HEK293T (cell line): ENCODE measurements at regions not wholly inside any gene's neighbourhood (a gene's known extent, or its start where the extent isn't known, plus 50 kb on each side); places are given as distances from the start of the nearest gene placed in this dataset.

ENCODE experiments used
- CTCF ChIA-PET: fragments of 350-600 bp; formaldehyde crosslinking; extraction: SDS; loops from one replicate; lab custom pipeline; 2021; ENCODE audit warnings: antibody characterized with exemption, inconsistent platforms; lab: Yijun Ruan, JAX
- POLR2A ChIA-PET: fragments of 350-600 bp; formaldehyde crosslinking; extraction: SDS; loops from one replicate; lab custom pipeline; 2020; ENCODE audit warnings: antibody characterized with exemption, inconsistent platforms; lab: Yijun Ruan, JAX
- DNase-seq: peaks from one replicate; pipeline ENCODE4 v3.0.0; 2012; ENCODE audit warnings: mixed read lengths; ENCODE audit errors: extremely low spot score
- ARNT ChIP-seq: fragments of 450-650 bp; IDR thresholded peaks from 2 replicates; pipeline ENCODE4 v1.6.1; 2017; ENCODE audit warnings: mild to moderate bottlenecking
- BHLHE40 ChIP-seq: fragments of 450-650 bp; IDR thresholded peaks from 2 replicates; pipeline ENCODE4 v1.6.1; 2016; ENCODE audit warnings: mild to moderate bottlenecking, moderate library complexity, borderline replicate concordance
- CTBP1 ChIP-seq: fragments of 450-650 bp; IDR thresholded peaks from 2 replicates; pipeline ENCODE4 v1.6.1; 2016; ENCODE audit warnings: borderline replicate concordance
- ELF4 ChIP-seq: fragments of 450-650 bp; IDR thresholded peaks from 2 replicates; pipeline ENCODE4 v1.6.1; 2017; ENCODE audit warnings: antibody characterized with exemption
- FOXA1 ChIP-seq: fragments of 450-650 bp; IDR thresholded peaks from 2 replicates; pipeline ENCODE4 v1.6.1; 2016; ENCODE audit warnings: mild to moderate bottlenecking
- FOXK2 ChIP-seq: fragments of 450-650 bp; IDR thresholded peaks from 2 replicates; pipeline ENCODE4 v1.6.1; 2016; ENCODE audit warnings: mild to moderate bottlenecking
- FOXM1 ChIP-seq: fragments of 450-650 bp; IDR thresholded peaks from 2 replicates; pipeline ENCODE4 v1.6.1; 2017; ENCODE audit warnings: mild to moderate bottlenecking, borderline replicate concordance
- HDGF ChIP-seq: fragments of 450-650 bp; IDR thresholded peaks from 2 replicates; pipeline ENCODE4 v1.6.1; 2017; ENCODE audit warnings: antibody characterized with exemption, borderline replicate concordance
- L3MBTL2 ChIP-seq: fragments of 450-650 bp; conservative IDR thresholded peaks from 2 replicates; pipeline ENCODE4 v1.6.1; 2016; ENCODE audit warnings: mild to moderate bottlenecking
- LEF1 ChIP-seq: fragments of 450-650 bp; IDR thresholded peaks from 2 replicates; pipeline ENCODE4 v1.6.1; 2017; ENCODE audit warnings: mild to moderate bottlenecking, borderline replicate concordance
- NFRKB ChIP-seq: fragments of 450-650 bp; IDR thresholded peaks from 2 replicates; pipeline ENCODE4 v1.6.1; 2016; ENCODE audit warnings: mild to moderate bottlenecking, moderate library complexity
- PKNOX1 ChIP-seq: fragments of 450-650 bp; IDR thresholded peaks from 2 replicates; pipeline ENCODE4 v1.6.1; 2016
- SP1 ChIP-seq: fragments of 450-650 bp; IDR thresholded peaks from 2 replicates; pipeline ENCODE4 v1.6.1; 2017
- SUZ12 ChIP-seq: fragments of 450-650 bp; IDR thresholded peaks from 2 replicates; pipeline ENCODE4 v1.6.1; 2016; ENCODE audit warnings: mild to moderate bottlenecking
- TARDBP ChIP-seq: fragments of 450-650 bp; IDR thresholded peaks from 2 replicates; pipeline ENCODE4 v1.6.1; 2016
- ZNF384 ChIP-seq: fragments of 450-650 bp; IDR thresholded peaks from 2 replicates; pipeline ENCODE4 v1.6.1; 2016

- DNase-seq = no peak
- ChIA-PET CTCF (no interaction called here), POLR2A (no interaction called here)
- TF ChIP-seq BHLHE40 = no peak
- TF ChIP-seq FOXK2 = no peak
- TF ChIP-seq FOXA1 = no peak
- TF ChIP-seq NFRKB = no peak
- no peak for TF ChIP-seq SUZ12
- no peak for TF ChIP-seq TARDBP
- no peak for TF ChIP-seq LEF1
- no peak for TF ChIP-seq SP1
- no peak for TF ChIP-seq ZNF384
These were observed 908.4 kb downstream of the EPHA3 start for GRCh38 chr3:90015688-90016356.

- DNase-seq = no peak
- ChIA-PET CTCF (no interaction called here), POLR2A (no interaction called here)
- TF ChIP-seq FOXK2 (no peak), L3MBTL2 (no peak), HDGF (no peak), NFRKB (no peak), BHLHE40 (no peak), LEF1 (no peak), FOXA1 (no peak), PKNOX1 (no peak), SUZ12 (no peak), FOXM1 (no peak), ZNF384 (no peak), TARDBP (no peak), ELF4 (no peak), CTBP1 (no peak), SP1 (no peak), ARNT (no peak)
These were observed 909.1 kb downstream of the EPHA3 start for GRCh38 chr3:90016555-90016954.

GRCh38 chr3:90018779-90019178 is 911.4 kb downstream of the EPHA3 start:
- ChIA-PET POLR2A (no interaction called here), CTCF (no interaction called here)
- TF ChIP-seq LEF1 (no peak), FOXM1 (no peak), SP1 (no peak), HDGF (no peak), PKNOX1 (no peak), TARDBP (no peak), ZNF384 (no peak), BHLHE40 (no peak), CTBP1 (no peak), L3MBTL2 (no peak), NFRKB (no peak), ARNT (no peak), FOXK2 (no peak), SUZ12 (no peak), FOXA1 (no peak), ELF4 (no peak)
- DNase-seq = no peak

- ChIA-PET POLR2A (no interaction called here), CTCF (interaction anchor here (0.6 kb wide), 1 partner anchor 1639 kb away, joined by 5 read pairs; no protein-coding TSS in a partner anchor)
- TF ChIP-seq BHLHE40 = no peak
- TF ChIP-seq SUZ12 = no peak
- TF ChIP-seq HDGF = no peak
- no peak for TF ChIP-seq TARDBP
- TF ChIP-seq NFRKB = no peak
- no peak for TF ChIP-seq FOXA1
- TF ChIP-seq L3MBTL2 = no peak
- no peak for TF ChIP-seq FOXK2
- no peak for TF ChIP-seq ARNT
- TF ChIP-seq SP1 = no peak
These were observed 917.6 kb downstream of the EPHA3 start for GRCh38 chr3:90025019-90025418.

GRCh38 chr3:90026406-90026805 is 919.0 kb downstream of the EPHA3 start:
- POLR2A ChIA-PET = no interaction called here
- no peak for DNase-seq
- TF ChIP-seq PKNOX1 = no peak
- no peak for TF ChIP-seq L3MBTL2
- no peak for TF ChIP-seq HDGF
- no peak for TF ChIP-seq ELF4
- no peak for TF ChIP-seq ARNT
- TF ChIP-seq SUZ12 = no peak
- TF ChIP-seq FOXK2 = no peak
- no peak for TF ChIP-seq LEF1
- TF ChIP-seq CTBP1 = no peak
- TF ChIP-seq TARDBP = no peak
- TF ChIP-seq NFRKB = no peak
- no peak for TF ChIP-seq FOXM1
- TF ChIP-seq SP1 = no peak
- TF ChIP-seq BHLHE40 = no peak
- TF ChIP-seq FOXA1 = no peak
- no peak for TF ChIP-seq ZNF384
- CTCF ChIA-PET = no interaction called here

More at GRCh38 chr3:90025019-90025418, 917.6 kb downstream of the EPHA3 start:
- DNase-seq = no peak

GRCh38 chr3:90031121-90031520 is 923.7 kb downstream of the EPHA3 start:
- no peak for DNase-seq
- TF ChIP-seq ARNT (no peak), NFRKB (no peak), CTBP1 (no peak), HDGF (no peak), PKNOX1 (no peak), L3MBTL2 (no peak), TARDBP (no peak), BHLHE40 (no peak), SP1 (no peak), ELF4 (no peak), SUZ12 (no peak), ZNF384 (no peak)
- ChIA-PET POLR2A (no interaction called here), CTCF (interaction anchor here (0.6 kb wide), 1 partner anchor 1890 kb away, joined by 3 read pairs; no protein-coding TSS in a partner anchor)
